Large intestine (tissue), 3 donors: ENCODE measurements at regions not wholly inside any gene's neighbourhood (a gene's known extent, or its start where the extent isn't known, plus 50 kb on each side); places are given as distances from the start of the nearest gene placed in this dataset.
"Not testable (repeated sequence)": the region's sequence is repeated elsewhere in the genome, so short reads cannot be mapped to it uniquely, and the experiment has no call there.

Source experiments
- DNase-seq, 2 donors: peaks; one replicate each; pipeline versions ENCODE4 v3.0.0 to v3.0.0-alpha.2; 2013
- H3K27ac ChIP-seq: one replicate; pipeline ENCODE4 v1.5.1; 2013; ENCODE audit warnings: low read length
- H3K27me3 ChIP-seq: 2 replicates; pipeline ENCODE4 v1.6.1; 2013; ENCODE audit warnings: low read length; ENCODE audit not compliant: control insufficient read depth, insufficient read depth
- H3K36me3 ChIP-seq: 2 replicates; pipeline ENCODE4 v1.6.1; 2013; ENCODE audit warnings: low read length; ENCODE audit not compliant: control insufficient read depth, insufficient read depth
- H3K4me1 ChIP-seq: one replicate; pipeline ENCODE4 v1.6.1; 2013; ENCODE audit warnings: low read length; ENCODE audit not compliant: control insufficient read depth, insufficient read depth
- H3K4me3 ChIP-seq: one replicate; pipeline ENCODE4 v1.5.1; 2013; ENCODE audit warnings: low read length
- H3K9me3 ChIP-seq: one replicate; pipeline ENCODE4 v1.6.1; 2013; ENCODE audit warnings: mild to moderate bottlenecking, low read depth, low read length, moderate library complexity; ENCODE audit not compliant: control insufficient read depth
- WGBS: methylation state at CpG from one replicate; pipeline ENCODE4 v1.1.5; 2013; ENCODE audit warnings: low lambda C conversion rate; ENCODE audit not compliant: insufficient coverage; 5-methylcytosine and 5-hydroxymethylcytosine counted together

DNA sequence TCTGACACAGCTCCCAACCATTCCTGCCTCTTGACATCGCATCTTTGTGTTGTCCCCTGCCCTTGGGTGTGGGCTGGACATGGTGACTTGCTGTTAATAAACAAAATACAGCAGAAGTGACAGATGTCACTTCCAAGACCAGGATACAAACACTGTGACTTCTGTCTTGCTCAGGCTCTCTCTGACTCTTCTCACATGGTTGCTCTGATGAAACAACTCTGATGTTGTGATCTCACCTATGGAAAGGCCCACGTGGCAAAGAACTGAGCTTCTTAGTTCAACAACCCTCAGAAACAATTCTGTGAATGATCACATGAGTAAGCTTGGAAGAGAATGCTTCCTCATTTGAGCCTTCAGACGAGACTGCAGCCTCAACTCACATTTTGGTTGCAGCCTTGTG lies 94.9 kb downstream of the ARHGAP11B start:
- not testable (repeated sequence) for H3K36me3 ChIP-seq, H3K27me3 ChIP-seq, DNase-seq, H3K27ac ChIP-seq, H3K4me1 ChIP-seq, H3K9me3 ChIP-seq, H3K4me3 ChIP-seq
- no CpG with 5 or more reads among the region's 3 CpGs for WGBS

GRCh38 chr15:30721529-30721928 lies 95.6 kb downstream of the ARHGAP11B start:
- H3K4me1 ChIP-seq, DNase-seq, H3K27me3 ChIP-seq, H3K36me3 ChIP-seq, H3K27ac ChIP-seq, H3K9me3 ChIP-seq, H3K4me3 ChIP-seq: not testable (repeated sequence)
- no CpG with 5 or more reads among the region's 2 CpGs for WGBS

- 100% methylated on average over 1 of the region's 1 CpG for WGBS
- H3K4me3 ChIP-seq, H3K27me3 ChIP-seq, H3K27ac ChIP-seq, H3K36me3 ChIP-seq, H3K9me3 ChIP-seq, H3K4me1 ChIP-seq, DNase-seq: not testable (repeated sequence)
Measured at GRCh38 chr15:30723540-30724175, 97.7 kb downstream of the ARHGAP11B start.

- H3K36me3 ChIP-seq, H3K4me1 ChIP-seq, H3K27me3 ChIP-seq, H3K27ac ChIP-seq, H3K4me3 ChIP-seq, H3K9me3 ChIP-seq, DNase-seq: not testable (repeated sequence)
- WGBS = no CpG with 5 or more reads among the region's 2 CpGs
Measured at GRCh38 chr15:30729880-30730590, 104.1 kb downstream of the ARHGAP11B start.

DNA sequence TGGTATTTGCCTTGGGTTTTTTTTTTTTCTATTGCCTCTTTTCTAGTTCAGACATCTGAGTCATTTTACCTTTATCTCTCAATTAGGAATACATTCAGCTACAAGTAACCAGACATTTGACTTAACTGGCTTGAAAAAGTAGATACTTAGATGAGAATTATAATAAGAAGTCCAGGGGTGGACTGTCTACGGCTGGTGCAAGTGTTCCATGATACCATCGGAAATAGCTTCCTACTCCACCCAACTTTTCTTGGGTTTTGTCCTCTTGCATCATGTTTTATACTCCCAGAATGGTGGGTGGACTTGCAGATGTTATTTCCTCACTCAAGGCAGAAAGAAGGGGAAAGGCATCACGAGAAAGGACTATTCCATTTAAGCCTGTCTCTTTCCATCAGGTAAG lies 104.7 kb downstream of the ARHGAP11B start:
- not testable (repeated sequence) for H3K27ac ChIP-seq, H3K9me3 ChIP-seq, H3K4me1 ChIP-seq, H3K4me3 ChIP-seq, H3K36me3 ChIP-seq, H3K27me3 ChIP-seq, DNase-seq
- no CpG with 5 or more reads among the region's 3 CpGs for WGBS

GRCh38 chr15:30732100-30732499 lies 106.2 kb downstream of the ARHGAP11B start:
- not testable (repeated sequence) for H3K27ac ChIP-seq, H3K27me3 ChIP-seq, H3K9me3 ChIP-seq, H3K4me1 ChIP-seq, H3K4me3 ChIP-seq, H3K36me3 ChIP-seq, DNase-seq
- WGBS = 100% methylated on average over 2 of the region's 4 CpGs

DNA sequence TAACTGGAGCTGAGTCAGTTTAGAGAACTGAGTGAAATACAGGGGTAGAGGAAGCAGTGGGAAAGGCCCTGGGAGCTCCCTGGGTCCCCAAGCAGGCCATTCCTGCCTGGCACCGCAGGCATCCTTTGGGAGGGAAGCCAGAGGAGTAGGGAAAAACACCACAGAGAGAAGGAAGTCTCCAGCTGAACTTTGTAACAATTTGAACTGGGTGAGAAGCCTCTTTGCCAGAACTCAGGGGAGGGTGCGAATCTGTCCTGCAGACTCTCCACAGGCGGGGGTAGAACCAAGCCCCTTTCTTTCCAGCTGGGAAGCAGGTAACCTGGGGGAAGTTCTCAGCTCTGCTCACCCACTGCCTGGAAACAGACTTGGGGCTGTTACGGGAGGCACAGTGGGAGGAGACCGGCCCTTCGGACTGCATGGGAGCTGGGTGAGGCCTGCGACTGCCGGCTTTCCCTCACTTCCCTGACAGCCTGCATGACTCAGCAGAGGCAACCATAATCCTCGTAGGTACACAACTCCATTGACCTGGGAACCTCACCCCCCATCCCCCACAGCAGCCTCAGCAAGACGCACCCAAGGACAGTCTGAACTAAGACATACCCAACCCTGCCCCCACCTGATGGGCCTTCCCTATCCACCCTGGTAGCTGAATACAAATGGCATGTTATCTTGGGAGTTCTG lies 110.1 kb downstream of the ARHGAP11B start:
- not testable (repeated sequence) for H3K36me3 ChIP-seq, H3K27me3 ChIP-seq, DNase-seq, H3K4me1 ChIP-seq, H3K27ac ChIP-seq, H3K9me3 ChIP-seq, H3K4me3 ChIP-seq
- no CpG with 5 or more reads among the region's 10 CpGs for WGBS

DNA sequence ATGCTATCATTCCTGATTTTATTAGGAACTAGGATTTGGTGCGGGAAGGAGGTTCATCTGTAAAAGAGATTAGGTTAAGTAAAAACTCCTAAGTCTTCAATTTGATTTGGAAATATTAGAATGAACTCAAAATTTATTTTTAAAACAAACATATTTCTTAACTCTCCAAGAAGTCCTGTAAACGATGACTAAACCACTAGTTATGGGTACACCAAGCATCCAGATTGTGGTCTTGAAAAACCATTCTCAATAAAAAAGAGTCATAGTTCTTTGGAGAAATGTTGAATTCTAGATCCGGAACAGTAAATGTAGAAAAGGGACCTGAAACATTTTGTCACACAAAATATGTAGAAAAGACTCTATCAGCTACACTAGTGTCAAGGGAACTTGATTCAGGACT lies 116.9 kb downstream of the ARHGAP11B start:
- WGBS = 100% methylated on average over 1 of the region's 3 CpGs
- not testable (repeated sequence) for H3K27me3 ChIP-seq, H3K4me1 ChIP-seq, DNase-seq, H3K36me3 ChIP-seq, H3K9me3 ChIP-seq, H3K27ac ChIP-seq, H3K4me3 ChIP-seq

DNA sequence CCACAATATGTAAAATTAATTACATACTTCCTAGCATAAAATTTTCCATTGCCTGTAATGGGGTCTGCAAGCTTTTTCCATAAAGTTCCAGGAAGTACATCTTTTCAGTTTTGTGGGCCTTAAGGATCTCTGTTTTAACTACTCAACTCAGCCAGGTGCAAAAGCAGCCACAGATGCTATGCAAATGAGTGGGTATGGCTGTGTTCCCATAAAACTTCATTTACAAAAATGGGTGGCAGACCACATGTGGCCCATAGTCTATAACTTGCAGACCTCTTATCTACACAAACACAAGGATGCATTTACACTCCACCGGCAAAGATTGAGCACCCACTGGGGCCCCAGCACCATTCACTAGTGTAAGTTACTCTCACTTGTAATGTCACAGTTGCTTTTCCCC lies 123.1 kb downstream of the ARHGAP11B start:
- H3K36me3 ChIP-seq, H3K9me3 ChIP-seq, H3K4me3 ChIP-seq, H3K27ac ChIP-seq, H3K27me3 ChIP-seq, DNase-seq, H3K4me1 ChIP-seq: not testable (repeated sequence)
- no CpG with 5 or more reads among the region's 1 CpG for WGBS

- H3K27me3 ChIP-seq, H3K9me3 ChIP-seq, H3K4me1 ChIP-seq, H3K36me3 ChIP-seq, H3K27ac ChIP-seq, H3K4me3 ChIP-seq, DNase-seq: not testable (repeated sequence)
- WGBS = no CpG with 5 or more reads among the region's 7 CpGs
Measured at GRCh38 chr15:30755036-30755687, 129.2 kb downstream of the ARHGAP11B start.
